HG02884 (cell line): ENCODE measurements at regions not wholly inside any gene's neighbourhood (a gene's known extent, or its start where the extent isn't known, plus 50 kb on each side); places are given as distances from the start of the nearest gene placed in this dataset.
"Not testable (repeated sequence)": the region's sequence is repeated elsewhere in the genome, so short reads cannot be mapped to it uniquely, and the experiment has no call there.

Source experiments
- ATAC-seq: cut with Tn5 transposase; IDR thresholded peaks from one replicate; pipeline ENCODE4 v1.9.1; 2021; ENCODE audit warnings: mild to moderate bottlenecking, moderate library complexity; ENCODE audit not compliant: unreplicated experiment

GRCh38 chr3:20668411-20668810 lies 482.4 kb upstream of the SGO1 start:
- ATAC-seq = no peak

- no peak for ATAC-seq
Measured at GRCh38 chr3:20666091-20666490, 480.1 kb upstream of the SGO1 start.

GRCh38 chr3:20658491-20658890 lies 472.5 kb upstream of the SGO1 start:
- no peak for ATAC-seq

- ATAC-seq = no peak
Measured at GRCh38 chr3:20657560-20657959, 471.6 kb upstream of the SGO1 start.

- ATAC-seq = no peak
Measured at GRCh38 chr3:20652231-20652986, 466.4 kb upstream of the SGO1 start.

- ATAC-seq = no peak
Measured at GRCh38 chr3:20648921-20649381, 462.9 kb upstream of the SGO1 start.

- no peak for ATAC-seq
Measured at GRCh38 chr3:20648294-20648693, 462.3 kb upstream of the SGO1 start.

- ATAC-seq = no peak
Measured at GRCh38 chr3:20646425-20646824, 460.4 kb upstream of the SGO1 start.

- no peak for ATAC-seq
Measured at GRCh38 chr3:20645340-20645739, 459.3 kb upstream of the SGO1 start.

GRCh38 chr3:20637729-20638128 lies 451.7 kb upstream of the SGO1 start:
- no peak for ATAC-seq

GRCh38 chr3:20622304-20622703 lies 436.3 kb upstream of the SGO1 start:
- no peak for ATAC-seq

GRCh38 chr3:20618621-20619020 lies 432.6 kb upstream of the SGO1 start:
- not testable (repeated sequence) for ATAC-seq

GRCh38 chr3:20618181-20618580 lies 432.2 kb upstream of the SGO1 start:
- not testable (repeated sequence) for ATAC-seq

- ATAC-seq = not testable (repeated sequence)
Measured at GRCh38 chr3:20615982-20616381, 430.0 kb upstream of the SGO1 start.

- ATAC-seq = no peak
Measured at GRCh38 chr3:20608054-20608738, 422.2 kb upstream of the SGO1 start.

GRCh38 chr3:20604659-20605058 lies 418.7 kb upstream of the SGO1 start:
- no peak for ATAC-seq

- ATAC-seq = no peak
Measured at GRCh38 chr3:20589275-20589674, 403.3 kb upstream of the SGO1 start.

GRCh38 chr3:20588781-20589180 lies 402.8 kb upstream of the SGO1 start:
- ATAC-seq = no peak

GRCh38 chr3:20583648-20584047 lies 397.6 kb upstream of the SGO1 start:
- ATAC-seq = no peak

- no peak for ATAC-seq
Measured at GRCh38 chr3:20576228-20576627, 390.2 kb upstream of the SGO1 start.

GRCh38 chr3:20575146-20575545 lies 389.1 kb upstream of the SGO1 start:
- no peak for ATAC-seq

GRCh38 chr3:20574746-20575145 lies 388.7 kb upstream of the SGO1 start:
- ATAC-seq = no peak
